Activated T-helper 1 cell treated with anti-CD3 and anti-CD28 coated beads, Interleukin-2, amount 50 U/mL, for 16 hours (primary cell): ENCODE measurements at regions not wholly inside any gene's neighbourhood (a gene's known extent, or its start where the extent isn't known, plus 50 kb on each side); places are given as distances from the start of the nearest gene placed in this dataset.
"Not testable (repeated sequence)": the region's sequence is repeated elsewhere in the genome, so short reads cannot be mapped to it uniquely, and the experiment has no call there.

Experiments used
- DNase-seq, 2 donors: peaks; one replicate each; pipeline ENCODE4 v3.0.0-alpha.2; 2020; ENCODE audit warnings: low read depth in 1 of 2, low spot score in 1 of 2

DNA sequence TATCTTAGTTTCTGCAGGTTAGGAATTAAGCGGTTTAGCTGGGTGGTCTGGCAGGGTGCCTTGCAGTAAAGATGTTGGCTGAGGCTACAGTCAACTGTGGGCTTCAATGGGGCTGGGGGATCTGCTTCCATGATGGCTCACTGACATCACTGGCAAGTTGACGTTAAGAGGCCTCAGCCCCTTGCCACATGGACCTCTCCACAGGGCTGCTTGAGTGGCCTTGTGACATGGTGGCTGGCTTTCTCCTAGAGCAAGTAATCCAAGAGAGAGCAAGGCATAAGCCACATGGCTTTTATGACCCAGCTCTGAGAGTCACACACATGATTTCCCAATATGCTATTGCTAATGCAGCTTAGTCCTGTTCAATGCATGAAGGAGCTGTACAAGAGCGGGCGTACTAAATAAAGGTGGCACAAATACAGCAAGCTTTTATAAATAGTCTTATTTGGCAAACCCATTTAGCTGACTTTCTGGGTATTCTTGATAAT is 109.1 kb downstream of the SEPTIN7 start:
- no peak for DNase-seq

DNA sequence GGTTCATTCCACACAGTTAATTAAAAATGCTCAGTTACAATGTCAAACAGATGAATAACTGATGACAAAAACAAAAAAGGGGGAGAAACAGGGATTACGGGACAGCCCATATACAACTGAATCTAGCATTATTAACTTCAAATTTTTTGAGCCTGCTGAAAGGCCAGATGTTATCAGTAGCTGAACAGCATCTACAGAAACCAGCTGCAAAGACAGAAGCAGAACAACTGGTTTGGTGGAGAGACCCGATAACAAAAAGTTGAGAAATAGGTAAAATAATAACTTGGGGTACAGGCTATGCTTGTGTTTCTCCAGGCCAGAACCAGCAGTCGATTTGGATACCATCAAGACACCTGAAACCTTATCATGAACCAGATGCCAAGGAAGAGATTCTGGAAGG is 109.8 kb downstream of the SEPTIN7 start:
- DNase-seq: not testable (repeated sequence)

DNA sequence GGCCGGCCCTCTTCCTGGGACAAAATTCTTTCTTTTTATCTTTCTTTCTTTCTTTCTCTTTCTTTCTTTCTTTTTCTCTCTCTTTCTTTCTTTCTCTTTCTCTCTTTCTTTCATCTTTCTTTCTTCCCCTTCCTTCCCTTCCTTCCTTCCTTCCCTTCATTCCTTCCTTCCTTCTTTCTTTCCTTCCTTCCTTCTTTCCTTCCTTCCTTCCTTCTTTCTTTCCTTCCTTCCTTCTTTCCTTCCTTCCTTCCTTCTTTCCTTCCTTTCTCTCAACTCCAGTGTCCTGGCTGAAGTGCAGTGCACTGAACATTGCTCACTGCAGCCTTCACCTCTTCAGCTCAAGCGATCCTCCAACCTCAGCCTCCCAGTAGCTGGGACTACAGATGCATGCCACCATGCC is 112.5 kb downstream of the SEPTIN7 start:
- not testable (repeated sequence) for DNase-seq

DNA sequence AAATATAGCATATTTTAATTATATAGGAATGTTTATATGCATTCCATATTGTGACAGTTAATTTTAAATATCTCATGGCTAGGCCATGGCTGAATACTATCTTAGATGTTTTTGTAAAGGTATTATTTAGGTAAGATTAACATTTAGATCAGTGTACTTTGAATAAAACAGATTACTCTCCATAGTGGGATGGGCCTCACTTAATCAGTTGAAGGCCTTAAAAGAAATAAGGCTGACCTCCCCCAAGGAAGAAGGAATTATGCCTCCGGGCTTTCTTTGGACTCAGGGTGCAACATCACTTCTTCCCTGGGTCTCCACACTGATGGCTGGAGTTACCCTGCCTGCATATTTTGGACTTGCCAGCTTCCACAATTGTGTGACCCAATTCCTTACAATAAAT is 113.4 kb downstream of the SEPTIN7 start:
- not testable (repeated sequence) for DNase-seq

DNA sequence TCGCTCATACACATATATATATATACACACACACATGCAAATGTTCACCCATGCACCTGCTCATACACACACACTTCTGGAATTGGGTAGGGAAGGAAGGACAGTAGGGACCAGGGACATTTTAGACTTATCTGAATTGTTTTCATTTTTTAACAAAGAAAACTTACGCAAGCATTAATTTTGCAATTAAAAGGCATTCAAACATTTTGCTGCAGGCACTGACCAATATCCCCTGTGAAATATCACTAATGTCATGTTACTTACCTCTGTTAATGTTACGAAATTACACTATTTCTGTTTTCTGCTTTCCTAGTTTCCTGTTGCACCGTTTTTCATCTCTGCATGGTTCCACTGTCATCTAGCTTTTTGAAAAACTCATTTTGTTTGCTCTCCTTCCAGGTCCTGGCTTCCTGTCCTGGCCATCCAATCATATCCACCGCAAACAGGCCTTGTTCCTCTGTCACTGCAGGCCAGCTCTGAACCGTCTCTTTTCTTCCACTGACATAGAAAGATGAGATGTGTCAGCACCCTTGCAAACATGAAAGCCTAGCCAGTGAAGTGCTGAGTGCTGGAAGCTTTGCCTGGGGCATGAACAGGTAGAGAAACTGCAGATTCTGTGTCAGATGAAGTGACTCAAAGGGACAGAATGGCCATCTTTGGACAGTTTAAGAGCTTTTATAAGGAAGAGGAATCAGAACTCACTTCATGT is 114.5 kb downstream of the SEPTIN7 start:
- DNase-seq: not testable (repeated sequence)

DNA sequence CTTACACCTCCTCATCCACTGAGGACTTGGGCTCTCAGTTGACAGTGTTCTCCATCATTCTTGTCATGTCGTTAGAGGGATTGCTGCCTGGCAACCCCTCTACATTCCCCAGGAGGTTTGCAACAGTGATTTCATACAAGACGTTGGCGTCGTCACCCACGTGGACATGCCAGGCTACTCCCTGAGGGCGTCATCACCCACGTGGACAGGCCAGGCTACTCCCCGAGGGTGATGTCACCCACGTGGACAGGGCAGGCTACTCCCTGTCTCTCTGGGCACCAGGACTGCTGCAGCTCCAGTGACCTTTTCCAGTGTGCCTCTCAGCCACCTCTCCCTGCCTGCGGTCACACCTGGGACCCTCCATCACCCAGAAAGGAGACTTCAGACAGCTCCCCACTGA is 117.4 kb downstream of the SEPTIN7 start:
- DNase-seq: not testable (repeated sequence)

DNA sequence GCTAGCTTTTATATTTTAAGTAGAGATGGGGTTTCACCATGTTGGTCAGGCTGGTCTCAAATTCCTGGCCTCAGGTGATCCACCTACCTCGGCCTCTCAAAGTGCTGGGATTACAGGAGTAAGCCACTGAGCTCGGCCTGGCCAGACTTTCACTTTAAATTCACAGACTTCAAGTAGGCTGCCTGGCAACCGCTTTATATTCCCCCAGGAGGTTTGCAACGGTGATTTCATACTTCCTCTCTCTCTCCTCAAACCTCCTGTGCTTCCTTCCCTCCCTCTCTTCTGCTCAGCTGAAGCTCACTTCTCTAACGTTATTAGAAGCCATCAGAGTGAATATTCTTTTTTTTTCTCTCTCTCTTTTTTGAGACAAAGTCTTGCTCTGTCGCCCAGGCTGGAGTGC is 118.8 kb downstream of the SEPTIN7 start:
- not testable (repeated sequence) for DNase-seq

DNA sequence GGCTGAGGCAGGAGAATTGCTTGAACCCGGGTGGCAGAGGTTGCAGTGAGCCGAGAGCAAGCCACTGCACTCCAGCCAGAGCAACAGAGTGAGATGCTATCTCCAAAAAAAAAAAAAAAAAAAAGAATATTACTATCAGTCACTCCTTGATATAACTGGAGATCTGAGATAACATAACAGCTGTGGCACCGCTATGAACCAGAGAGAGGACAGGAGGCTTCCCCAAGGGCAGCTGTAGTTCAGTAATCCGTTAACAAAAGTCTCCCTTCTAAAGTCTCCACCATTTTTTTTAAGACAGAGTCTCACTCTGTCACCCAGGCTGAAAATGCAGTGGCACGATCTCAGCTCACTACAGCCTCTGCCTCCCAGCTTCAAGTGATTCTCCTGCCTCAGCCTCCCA is 120.5 kb downstream of the SEPTIN7 start:
- not testable (repeated sequence) for DNase-seq

DNA sequence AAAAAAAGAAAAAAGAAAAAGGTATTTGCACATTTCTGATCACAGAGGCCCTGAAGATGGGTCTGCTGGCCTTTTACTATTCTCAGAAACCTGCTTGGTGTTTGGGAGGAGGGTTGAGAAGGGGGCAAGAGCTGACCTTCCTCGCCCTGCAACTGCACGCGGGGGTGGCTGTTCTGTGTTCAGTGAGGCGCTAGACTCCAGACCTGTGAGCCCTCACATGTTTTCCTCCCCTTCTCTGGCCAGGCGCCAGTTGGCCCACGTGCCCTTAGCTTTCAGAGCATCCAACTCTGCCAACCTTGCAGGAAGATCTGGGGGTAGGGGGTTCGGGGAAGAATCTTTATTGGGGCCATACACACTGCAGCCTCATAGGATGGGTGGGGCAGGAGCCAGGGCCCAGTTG is 123.8 kb downstream of the SEPTIN7 start:
- not testable (repeated sequence) for DNase-seq

DNA sequence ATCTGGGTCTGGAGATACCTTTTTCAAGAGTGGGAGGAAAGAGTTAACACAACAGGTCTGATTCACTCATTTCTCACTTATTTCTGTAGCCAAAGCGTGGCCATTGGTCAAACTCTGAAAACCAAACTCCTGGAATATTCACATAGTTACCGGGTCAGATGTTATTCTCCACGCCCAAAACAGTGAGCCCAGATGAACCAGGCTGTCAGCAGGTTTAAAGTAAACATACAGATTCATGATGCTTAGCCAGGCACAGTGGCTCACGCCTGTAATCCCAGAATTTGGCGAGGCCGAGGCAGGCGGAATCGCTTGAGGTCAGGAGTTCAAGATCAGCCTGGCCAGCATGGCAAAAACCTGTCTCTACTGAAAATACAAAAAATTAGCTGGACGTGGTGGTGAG is 126.1 kb downstream of the SEPTIN7 start:
- DNase-seq: not testable (repeated sequence)

DNA sequence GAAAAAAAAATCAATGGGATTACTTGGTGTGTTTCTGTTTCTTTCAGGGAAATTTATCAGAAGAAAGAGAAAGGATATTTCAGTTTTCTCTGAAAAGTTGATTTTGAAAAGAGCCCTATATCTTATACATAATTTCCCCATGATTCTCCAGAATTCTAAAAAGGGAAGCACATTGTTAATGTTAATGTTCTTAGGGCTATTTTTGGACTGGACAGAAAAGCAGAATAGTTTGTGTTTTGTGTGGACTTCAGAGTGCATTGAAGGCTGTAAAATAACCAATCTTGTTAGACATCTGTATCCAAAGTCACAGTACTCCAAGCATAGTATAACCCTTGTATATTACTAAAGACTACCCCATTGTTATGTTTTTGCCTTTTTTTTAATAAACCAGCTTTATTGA is 130.3 kb downstream of the SEPTIN7 start:
- not testable (repeated sequence) for DNase-seq

DNA sequence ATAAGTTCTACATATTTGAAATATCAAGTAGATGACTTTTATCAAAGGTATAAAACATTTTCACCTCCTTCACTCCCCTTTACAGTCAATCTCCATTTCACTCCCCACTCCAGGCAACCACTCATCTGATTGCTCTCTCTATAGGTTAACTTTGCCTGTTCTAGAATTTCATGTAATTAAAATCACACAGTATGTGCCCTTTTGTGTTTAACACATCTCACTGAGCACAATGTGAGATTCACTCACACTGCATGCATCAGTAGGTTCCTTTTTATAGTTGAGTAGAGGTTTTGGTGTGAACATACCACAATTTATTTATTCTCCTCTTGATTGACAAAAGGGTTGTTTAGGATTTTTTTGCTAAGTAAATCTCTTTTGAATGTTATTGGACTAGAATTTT is 130.7 kb downstream of the SEPTIN7 start:
- DNase-seq: not testable (repeated sequence)

DNA sequence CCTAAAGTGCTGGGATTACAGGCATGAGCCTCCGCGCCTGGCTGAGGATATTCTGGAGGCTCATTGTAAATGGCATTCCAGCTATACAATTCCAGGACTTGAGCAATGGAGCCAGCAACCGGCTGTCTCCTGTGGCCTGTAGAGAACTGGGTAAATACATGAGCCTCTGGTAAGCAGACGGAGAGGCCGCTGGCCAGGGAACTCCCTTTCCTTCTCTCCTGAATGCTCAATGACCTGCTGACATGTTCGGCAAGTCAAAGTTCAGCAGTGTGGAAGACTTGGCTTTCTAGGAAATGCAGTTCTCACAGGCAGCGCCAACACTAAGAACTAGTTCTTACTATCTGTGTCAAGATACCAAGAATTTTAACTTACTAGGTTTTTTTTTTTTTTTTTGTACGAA is 139.8 kb downstream of the SEPTIN7 start:
- DNase-seq: not testable (repeated sequence)

DNA sequence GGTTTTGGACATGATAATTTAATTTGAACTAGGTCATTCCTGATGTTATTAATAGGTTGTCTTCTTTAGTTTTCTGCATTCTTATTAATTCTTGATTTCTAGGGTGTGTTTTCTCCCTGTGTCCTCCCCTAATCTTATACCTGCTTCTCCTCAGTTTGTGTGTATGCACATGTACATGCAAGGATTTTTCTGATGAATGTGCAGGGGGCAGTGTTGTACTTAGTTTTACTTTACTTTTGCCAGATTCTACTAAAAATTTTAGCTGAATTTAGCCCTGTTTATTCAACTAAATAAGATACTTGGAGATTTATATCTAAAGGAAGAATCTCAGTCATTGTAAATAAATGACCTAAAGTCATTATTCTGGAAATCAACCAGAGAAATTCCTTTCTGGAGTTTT is 144.8 kb downstream of the SEPTIN7 start:
- DNase-seq: not testable (repeated sequence)

DNA sequence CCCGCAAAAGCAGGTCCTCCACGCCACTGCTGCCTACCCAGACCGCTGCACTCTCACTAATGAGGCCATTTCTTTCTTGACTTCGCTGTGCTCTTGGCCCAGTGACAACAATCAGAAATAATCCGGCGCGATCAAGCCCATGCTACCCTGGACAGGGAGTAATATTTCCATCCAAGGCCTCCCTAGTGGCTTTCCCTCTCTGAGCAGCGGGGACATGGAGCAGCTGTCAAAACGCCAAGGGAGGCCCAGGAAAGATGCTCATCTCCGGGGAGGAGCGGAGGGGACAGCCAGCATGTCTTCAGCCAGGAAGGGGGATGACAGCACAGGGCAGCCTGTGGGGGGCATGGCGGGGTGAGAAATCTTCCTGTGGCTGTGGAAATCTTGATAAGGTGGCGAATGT is 154.9 kb downstream of the SEPTIN7 start:
- DNase-seq: not testable (repeated sequence)

DNA sequence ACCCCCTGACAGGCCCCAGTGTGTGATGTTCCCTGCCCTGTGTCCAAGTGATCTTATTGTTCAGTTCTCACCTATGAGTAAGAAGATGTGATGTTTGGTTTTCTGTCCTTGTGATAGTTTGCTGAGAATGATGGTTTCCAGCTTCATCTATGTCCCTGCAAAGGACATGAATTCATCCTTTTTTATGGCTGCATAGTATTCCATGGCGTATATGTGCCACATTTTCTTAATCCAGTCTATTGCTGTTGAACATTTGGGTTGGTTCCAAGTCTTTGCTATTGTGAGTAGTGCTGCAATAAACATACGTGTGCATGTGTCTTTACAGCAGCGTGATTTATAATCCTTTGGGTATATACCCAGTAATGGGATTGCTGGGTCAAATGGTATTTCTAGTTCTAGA is 156.1 kb downstream of the SEPTIN7 start:
- not testable (repeated sequence) for DNase-seq

DNA sequence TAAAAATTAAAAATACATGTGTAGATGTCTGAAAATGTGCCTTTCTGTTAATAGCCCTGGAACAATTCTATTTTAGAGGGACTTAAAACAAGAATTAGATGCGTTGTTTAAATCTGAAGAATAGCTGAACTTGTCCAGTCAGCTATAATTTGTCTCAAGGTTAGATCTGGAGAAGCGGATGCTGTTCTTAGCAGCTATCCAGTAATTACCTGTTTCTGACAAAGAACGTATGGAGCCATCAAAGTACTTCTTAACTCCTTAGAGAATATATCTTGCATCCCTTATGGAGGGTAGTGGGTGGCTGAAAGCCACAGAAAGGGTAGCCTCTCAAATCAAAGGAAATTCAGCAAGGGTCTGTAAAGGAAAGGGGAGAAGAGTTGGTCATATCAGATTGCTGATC is 160.4 kb downstream of the SEPTIN7 start:
- DNase-seq: not testable (repeated sequence)

DNA sequence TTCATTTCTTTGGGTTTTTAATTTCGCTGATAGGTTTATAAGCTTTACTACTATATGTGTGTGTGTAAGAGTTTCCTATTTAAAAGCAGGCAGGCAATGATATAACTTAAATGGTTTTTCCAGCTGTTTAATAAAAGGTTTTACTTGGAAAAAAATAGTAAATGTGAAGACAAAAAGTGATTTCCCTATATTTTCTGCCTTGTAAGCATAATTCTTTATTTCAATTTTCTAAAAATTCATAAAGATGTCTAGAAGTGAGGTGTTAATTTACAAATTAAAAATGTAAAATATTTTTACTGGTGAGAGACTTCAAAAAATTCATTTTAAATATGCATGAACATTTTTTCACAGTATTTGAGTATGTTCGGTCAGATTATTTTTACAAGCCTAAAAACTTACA is 161.8 kb downstream of the SEPTIN7 start:
- DNase-seq: not testable (repeated sequence)

DNA sequence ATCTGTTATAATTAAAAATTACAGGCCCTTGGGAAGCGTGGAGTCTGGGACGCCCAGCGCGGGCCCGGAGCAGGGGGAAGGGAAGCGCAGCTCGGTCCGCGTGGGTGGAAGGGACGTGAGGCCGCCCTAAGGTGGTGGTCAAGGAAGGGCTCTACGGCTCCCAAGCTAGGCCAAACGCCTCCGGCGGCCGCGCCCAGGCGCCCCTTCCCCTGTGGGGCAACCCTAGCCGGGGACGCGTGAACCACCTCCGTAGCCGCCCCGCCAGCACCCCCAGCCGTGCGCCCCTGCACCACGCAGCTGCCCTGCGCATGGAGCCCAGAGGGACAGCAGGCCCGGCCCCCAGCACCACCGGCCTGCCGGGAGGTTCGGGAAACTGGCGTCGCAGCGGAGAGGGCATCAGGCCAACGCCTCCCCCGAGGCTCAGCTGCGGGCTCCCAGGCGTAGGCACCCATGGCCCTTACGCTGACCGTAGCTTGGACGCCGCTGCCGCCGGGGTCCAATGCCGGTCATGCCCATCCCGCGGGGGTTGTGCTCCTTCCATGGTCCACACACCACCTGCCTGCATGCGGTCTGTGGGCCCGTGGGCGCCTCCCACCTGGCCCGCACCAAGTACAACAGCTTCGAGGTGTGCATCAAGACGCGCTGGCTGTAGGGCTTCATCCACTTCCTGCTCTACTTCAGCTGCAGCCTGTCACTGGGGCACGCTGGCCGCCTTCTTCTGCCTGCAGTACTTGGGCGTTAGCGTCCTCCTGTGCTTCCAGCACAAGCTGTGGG is 166.7 kb downstream of the SEPTIN7 start:
- no peak for DNase-seq

DNA sequence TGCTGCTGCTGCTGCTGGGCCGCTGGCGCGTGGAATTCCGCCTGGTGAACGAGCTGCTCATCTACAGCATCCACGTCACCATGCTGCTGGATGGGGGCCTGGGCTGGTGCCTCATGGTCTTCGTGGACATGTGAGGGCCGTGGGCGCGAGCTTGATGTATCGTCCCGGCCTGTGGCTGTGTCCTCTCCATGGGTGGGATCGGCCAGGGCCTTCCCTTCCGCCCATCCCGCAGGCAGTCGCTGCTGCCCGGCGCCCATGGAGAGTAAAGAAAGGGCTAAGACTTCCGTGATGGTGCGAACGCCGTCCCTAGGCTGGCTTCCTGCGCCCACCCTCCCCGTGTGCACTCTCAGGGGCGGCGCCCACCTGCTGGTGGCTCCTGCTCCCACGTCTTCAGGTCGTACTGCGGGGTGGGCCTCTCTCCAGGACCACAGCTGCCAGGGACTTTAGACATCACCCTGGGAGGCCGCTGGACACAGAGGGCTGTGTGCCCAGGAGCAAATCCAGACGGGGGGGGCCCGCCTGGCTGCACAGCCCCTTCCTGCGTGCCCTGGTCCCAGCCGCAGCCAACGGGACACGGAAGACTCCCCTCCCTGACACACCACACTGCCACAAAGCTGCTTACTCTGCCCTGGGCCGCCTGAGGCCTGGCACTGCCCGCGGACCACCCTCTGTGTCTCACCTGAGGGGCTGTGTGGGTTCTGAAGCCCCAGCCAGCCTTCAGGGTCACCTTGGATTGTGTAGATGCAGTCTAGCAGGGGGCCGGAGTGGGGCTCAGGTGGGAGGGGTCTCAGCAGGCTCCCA is 167.5 kb downstream of the SEPTIN7 start:
- DNase-seq: no peak

DNA sequence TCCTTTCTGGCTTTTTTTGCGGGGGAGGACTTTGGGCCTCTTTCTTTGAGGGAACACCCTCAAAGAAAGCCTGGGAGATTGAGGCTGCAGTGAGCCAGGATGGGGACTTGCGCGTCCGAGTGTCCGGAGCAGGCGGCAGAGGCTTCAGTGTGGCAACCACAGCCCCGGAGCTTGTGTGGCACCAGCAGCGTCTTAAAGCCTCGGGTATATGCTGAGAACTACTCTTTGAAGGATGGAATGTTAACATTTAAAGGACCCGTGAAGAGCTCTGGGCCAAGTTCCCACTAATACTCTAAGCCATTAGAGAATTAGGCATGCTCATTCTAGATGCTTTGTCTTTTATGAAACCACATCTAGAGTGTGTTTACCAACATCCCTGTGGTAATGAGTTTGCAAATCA is 168.2 kb downstream of the SEPTIN7 start:
- no peak for DNase-seq

DNA sequence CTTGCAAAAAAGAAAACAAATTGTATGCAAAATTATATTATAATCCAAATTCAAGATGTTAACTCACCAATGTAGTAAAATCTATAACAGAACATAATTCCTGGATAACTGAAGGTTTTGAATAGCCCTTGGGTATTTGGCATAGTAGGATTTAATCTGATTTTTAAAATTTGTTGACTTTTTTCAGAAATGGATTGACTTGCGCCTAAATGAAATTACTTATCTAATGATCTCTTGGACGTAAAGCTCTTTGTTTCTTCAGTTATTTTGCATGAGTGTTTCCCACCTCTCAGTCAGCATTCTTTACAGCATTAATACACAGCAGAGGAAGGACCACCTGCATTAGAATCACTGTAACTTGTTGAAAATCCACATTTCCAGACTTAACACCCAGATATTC is 169.6 kb downstream of the SEPTIN7 start:
- DNase-seq: no peak
